T-helper 1 cell treated with Interleukin-12 subunit alpha and Interleukin-12 subunit beta and Interleukin-4 antibody, amounts not matched to agents 30 ng/mL and 1 ng/mL, for 36 hours (primary cell): ENCODE measurements at regions not wholly inside any gene's neighbourhood (a gene's known extent, or its start where the extent isn't known, plus 50 kb on each side); places are given as distances from the start of the nearest gene placed in this dataset.
"Not testable (repeated sequence)": the region's sequence is repeated elsewhere in the genome, so short reads cannot be mapped to it uniquely, and the experiment has no call there.

Source experiments
- intact Hi-C: fragments of 100-400 bp; cut with micrococcal nuclease; formaldehyde crosslinking; loops from one replicate; pipeline ENCODE4 v1.15.1; 2024

DNA sequence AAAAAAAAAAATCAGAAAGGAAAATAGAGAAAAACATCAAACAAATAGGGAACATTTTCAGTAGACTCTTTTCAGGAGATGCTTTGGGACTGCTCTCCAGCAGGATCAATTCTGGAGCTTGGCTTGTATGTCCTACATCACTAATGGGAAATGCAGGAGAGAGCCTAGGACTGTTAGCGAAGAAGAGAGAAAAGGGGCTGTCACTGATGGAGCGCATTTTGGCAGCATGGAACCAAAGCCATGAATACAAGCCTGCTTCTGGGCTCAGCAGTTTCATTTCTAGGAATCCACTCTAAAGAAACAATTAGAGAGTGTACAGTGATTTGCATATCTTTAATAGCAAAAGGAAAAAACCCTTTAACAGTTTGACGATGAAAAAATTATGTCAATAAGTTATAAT, 203.9 kb downstream of the NUFIP1 start:
- intact Hi-C loops: no loop called here

DNA sequence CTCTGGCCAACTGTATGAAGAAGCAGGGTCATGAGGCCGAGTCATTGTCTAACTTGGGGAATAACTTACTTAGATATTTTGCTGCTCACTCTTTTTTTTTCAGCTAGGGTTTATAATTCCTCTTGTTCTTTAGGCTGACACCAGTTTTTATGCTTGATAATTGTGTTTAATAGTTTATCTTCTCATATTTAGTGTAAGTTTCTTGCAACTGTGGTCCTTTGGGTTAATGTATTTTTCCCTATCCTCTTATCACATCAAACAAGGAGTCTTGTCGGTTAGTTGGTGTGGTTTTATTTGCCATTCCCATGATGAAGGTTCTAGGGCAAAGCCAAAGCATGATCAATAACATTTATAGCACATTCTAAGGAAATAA, 204.6 kb downstream of the NUFIP1 start:
- intact Hi-C loops: no loop called here

- intact Hi-C loops: no loop called here
Measured at GRCh38 chr13:44783994-44784707, 205.1 kb downstream of the NUFIP1 start.

- intact Hi-C loops: no loop called here
Measured at GRCh38 chr13:44780591-44781280, 204.6 kb upstream of the TSC22D1 start.

- intact Hi-C loops: no loop called here
Measured at GRCh38 chr13:44778761-44779484, 202.8 kb upstream of the TSC22D1 start.

DNA sequence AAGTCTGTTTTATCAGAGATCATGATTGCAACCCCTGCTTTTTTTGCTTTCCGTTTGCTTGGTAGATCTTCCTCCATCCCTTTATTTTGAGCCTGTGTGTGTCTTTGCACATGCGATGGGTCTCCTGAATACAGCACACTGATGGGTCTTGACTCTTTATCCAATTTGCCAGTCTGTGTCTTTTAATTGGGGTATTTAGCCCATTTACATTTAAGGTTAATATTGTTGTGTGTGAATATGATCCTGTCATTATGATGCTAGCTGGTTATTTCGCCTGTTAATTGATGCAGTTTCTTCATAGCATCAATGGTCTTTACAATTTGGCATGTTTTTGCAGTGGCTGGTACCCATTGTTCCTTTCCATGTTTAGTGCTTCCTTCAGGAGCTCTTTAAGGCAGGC, 199.2 kb upstream of the TSC22D1 start:
- intact Hi-C loops: not testable (repeated sequence)

- intact Hi-C loops: loop anchor here (1.0 kb wide), 1 partner anchor 194 kb away; no protein-coding TSS in a partner anchor
Measured at GRCh38 chr13:44770951-44771350, 194.8 kb upstream of the TSC22D1 start.

- intact Hi-C loops: loop anchor here (1.0 to 5.0 kb wide), 3 partner anchors 192 to 1413 kb away; partner anchors contain the start of gene LCP1
Measured at GRCh38 chr13:44769686-44770085, 193.6 kb upstream of the TSC22D1 start.

DNA sequence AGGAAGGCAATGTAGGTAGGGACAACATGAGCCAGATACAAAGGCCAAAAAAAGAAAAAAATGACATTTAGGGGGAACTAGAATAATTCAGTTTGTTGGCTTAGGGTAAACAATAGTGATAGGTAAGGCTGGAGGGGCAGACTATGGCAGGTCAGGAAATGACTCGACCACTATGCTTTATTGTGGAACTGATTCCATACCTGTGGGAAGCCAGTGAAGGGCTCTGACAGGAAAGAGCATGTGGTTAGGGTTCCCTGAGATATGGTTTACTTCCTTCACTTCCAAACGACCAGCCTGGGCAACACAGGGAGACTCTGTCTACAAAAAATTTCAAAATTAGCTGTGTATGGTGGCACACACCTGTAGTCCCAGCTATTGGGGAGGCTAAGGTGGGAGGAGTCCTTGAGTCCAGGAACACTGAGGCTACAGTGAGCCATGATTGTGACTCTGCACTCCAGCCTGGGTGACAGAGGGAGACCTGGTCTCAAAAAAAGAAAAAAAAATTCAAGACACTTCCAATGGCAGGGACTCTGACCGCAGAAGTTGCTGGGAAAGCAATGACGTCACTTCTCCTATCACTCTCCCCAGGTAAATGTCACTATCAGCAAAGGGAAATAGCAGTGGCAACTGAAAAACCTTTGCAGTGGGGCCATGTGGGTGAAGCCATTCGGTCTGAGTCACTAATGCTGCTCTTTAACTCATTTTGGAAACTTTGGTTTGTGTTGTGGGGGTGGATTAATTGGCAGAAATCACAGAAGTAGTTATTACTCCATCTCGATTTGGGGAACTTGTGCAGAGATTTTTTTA, 192.8 kb upstream of the TSC22D1 start:
- intact Hi-C loops: loop anchor here (1.0 to 5.0 kb wide), 5 partner anchors 10 to 1413 kb away; partner anchors contain the start of gene LCP1

GRCh38 chr13:44768239-44768638, 192.1 kb upstream of the TSC22D1 start:
- intact Hi-C loops: loop anchor here (1.0 to 5.0 kb wide), 5 partner anchors 9 to 1414 kb away; partner anchors contain the start of gene LCP1

GRCh38 chr13:44765001-44765471, 188.9 kb upstream of the TSC22D1 start:
- intact Hi-C loops: loop anchor here (5.0 kb wide), 1 partner anchor 1417 kb away; the partner anchor contains the start of gene LCP1

- intact Hi-C loops: no loop called here
Measured at GRCh38 chr13:44764302-44764692, 188.2 kb upstream of the TSC22D1 start.

DNA sequence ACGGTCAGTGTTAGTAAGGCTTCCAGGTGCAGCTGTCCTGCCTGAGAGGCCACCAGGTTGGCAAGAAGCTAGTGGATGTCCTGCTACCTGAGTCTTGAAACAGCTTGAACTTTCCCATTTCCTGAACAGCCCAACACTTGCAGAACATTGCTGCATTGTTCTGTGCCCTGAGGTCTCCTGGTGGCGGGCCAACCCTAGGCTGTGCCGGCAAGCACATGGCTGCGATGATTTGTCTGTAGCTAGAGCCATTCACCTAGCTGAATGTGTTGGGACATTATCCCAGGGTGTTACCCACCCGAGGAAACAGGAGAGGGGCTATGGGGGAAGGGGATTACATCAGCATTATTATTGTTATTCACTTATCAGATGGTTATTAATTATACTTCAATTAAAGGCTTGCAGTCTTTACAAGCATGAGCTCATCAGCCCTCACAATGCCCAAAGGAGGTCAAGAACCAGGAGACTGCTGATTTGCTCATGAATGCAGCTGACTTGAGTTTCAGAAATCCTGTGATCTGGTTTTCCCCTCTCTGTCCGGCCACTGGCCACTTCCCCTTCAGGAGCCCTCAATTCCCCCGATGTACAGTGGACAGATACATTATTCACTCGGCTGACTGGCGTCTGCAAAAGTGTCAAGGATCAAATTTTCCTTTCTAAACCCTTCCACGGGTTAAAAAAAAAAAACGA, 187.6 kb upstream of the TSC22D1 start:
- intact Hi-C loops: no loop called here

- intact Hi-C loops: no loop called here
Measured at GRCh38 chr13:44762911-44763310, 186.8 kb upstream of the TSC22D1 start.

DNA sequence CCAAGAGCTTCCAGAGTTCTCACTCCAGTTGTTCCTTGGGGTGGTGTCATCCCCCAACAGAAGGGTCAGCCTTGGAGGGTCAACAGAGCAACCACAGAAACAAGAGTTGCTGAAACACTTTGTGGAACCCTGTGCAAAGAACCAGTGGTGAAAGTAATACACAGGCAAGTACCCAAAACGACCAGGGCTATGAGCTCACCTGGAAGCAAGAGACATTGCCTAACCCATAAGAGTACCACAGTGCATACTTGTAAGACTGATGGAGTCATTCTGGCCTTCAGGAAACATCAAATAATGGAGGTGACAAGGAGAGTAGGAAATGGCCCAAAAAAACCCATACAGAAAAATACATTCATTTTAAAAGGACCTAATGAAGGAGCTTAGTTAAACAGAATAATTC, 184.3 kb upstream of the TSC22D1 start:
- intact Hi-C loops: no loop called here

- intact Hi-C loops: loop anchor here (1.0 kb wide), 1 partner anchor 9 kb away; no protein-coding TSS in a partner anchor
Measured at GRCh38 chr13:44759384-44760360, 183.5 kb upstream of the TSC22D1 start.

GRCh38 chr13:44758630-44759383, 182.7 kb upstream of the TSC22D1 start:
- intact Hi-C loops: loop anchor here (1.0 kb wide), 1 partner anchor 9 kb away; no protein-coding TSS in a partner anchor

GRCh38 chr13:44757671-44758070, 181.5 kb upstream of the TSC22D1 start:
- intact Hi-C loops: no loop called here
